Cardiac fibroblast (primary cell): ENCODE measurements at regions not wholly inside any gene's neighbourhood (a gene's known extent, or its start where the extent isn't known, plus 50 kb on each side); places are given as distances from the start of the nearest gene placed in this dataset.

Experiments
- DNase-seq, 2 donors: peaks; one replicate each; pipeline versions ENCODE4 v3.0.0 to v3.0.0-alpha.2; 2010; ENCODE audit warnings: low read depth in 2 of 2
- H3K4me3 ChIP-seq, 2 donors: replicated peaks in 1 of 2; 1 replicate in 1 of 2; 2 replicates in 1 of 2; pipeline ENCODE4 v1.5.1; 2011; ENCODE audit warnings: low read depth in 2 of 2, low read length in 2 of 2, mild to moderate bottlenecking in 2 of 2, moderate library complexity in 1 of 2
- CTCF ChIP-seq: IDR thresholded peaks from one replicate; pipeline ENCODE4 v1.5.1; 2011; ENCODE audit warnings: low read depth, mild to moderate bottlenecking, low read length, inconsistent platforms

GRCh38 chr18:52183107-52183506 lies 156.9 kb upstream of the DCC start:
- TF ChIP-seq CTCF: no peak
- H3K4me3 ChIP-seq: no peak overlapping the region
- no peak for DNase-seq

- TF ChIP-seq CTCF: no peak
- H3K4me3 ChIP-seq: no peak overlapping the region
- DNase-seq: no peak
Observed at GRCh38 chr18:52190195-52190594, 149.8 kb upstream of the DCC start.

- DNase-seq: no peak
- no peak for TF ChIP-seq CTCF
- no peak overlapping the region for H3K4me3 ChIP-seq
Observed at GRCh38 chr18:52190631-52191030, 149.4 kb upstream of the DCC start.

- H3K4me3 ChIP-seq: no peak overlapping the region
- DNase-seq: no peak
- no peak for TF ChIP-seq CTCF
Observed at GRCh38 chr18:52200406-52200805, 139.6 kb upstream of the DCC start.

GRCh38 chr18:52200921-52201663 lies 138.9 kb upstream of the DCC start:
- no peak for TF ChIP-seq CTCF
- no peak for DNase-seq
- no peak overlapping the region for H3K4me3 ChIP-seq

GRCh38 chr18:52208646-52209045 lies 131.4 kb upstream of the DCC start:
- no peak for DNase-seq
- no peak overlapping the region for H3K4me3 ChIP-seq
- no peak for TF ChIP-seq CTCF

- TF ChIP-seq CTCF: no peak
- no peak for DNase-seq
Observed at GRCh38 chr18:52216109-52216508, 123.9 kb upstream of the DCC start.

More at GRCh38 chr18:52216109-52216508, 123.9 kb upstream of the DCC start:
- no peak overlapping the region for H3K4me3 ChIP-seq
